DOHH2 (cell line): ENCODE measurements at regions not wholly inside any gene's neighbourhood (a gene's known extent, or its start where the extent isn't known, plus 50 kb on each side); places are given as distances from the start of the nearest gene placed in this dataset.

Source experiments
- EZH2phosphoT487 ChIP-seq: fragments of 200-600 bp; sonication (generic); IDR thresholded peaks from 2 replicates; pipeline ENCODE4 v1.6.1; 2017; ENCODE audit warnings: borderline replicate concordance, mild to moderate bottlenecking, antibody characterized with exemption, low read length, moderate library complexity, mixed read lengths
- TF ChIP-seq, protein P1 (sequence below): fragments of 200-600 bp; sonication (generic); IDR thresholded peaks from one replicate; pipeline ENCODE4 v1.5.1; 2014; ENCODE audit warnings: antibody characterized with exemption, mild to moderate bottlenecking, low read depth, low read length; ENCODE audit not compliant: poor library complexity, severe bottlenecking

DNA sequence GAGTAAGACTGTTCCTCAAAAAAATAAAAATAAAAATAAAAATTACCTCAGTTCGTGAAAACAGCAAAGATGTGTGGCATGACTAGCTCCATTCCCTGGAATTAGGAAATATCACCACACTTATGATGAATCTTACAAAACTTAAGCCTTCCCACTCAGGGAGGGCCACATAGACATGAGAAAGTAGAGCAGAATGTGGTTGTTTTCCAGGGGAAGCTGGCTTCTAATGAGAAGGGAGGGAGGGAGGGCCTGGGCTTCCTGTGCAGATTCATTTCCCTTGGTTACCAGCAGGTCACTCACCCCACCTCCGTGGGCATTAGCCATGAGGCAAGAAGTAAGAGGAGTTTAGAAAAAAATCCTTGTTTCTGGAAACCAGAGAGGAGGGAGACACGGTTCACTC, 95.9 kb upstream of the RMDN2 start:
- TF ChIP-seq, protein P1, sequence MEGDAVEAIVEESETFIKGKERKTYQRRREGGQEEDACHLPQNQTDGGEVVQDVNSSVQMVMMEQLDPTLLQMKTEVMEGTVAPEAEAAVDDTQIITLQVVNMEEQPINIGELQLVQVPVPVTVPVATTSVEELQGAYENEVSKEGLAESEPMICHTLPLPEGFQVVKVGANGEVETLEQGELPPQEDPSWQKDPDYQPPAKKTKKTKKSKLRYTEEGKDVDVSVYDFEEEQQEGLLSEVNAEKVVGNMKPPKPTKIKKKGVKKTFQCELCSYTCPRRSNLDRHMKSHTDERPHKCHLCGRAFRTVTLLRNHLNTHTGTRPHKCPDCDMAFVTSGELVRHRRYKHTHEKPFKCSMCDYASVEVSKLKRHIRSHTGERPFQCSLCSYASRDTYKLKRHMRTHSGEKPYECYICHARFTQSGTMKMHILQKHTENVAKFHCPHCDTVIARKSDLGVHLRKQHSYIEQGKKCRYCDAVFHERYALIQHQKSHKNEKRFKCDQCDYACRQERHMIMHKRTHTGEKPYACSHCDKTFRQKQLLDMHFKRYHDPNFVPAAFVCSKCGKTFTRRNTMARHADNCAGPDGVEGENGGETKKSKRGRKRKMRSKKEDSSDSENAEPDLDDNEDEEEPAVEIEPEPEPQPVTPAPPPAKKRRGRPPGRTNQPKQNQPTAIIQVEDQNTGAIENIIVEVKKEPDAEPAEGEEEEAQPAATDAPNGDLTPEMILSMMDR = no peak
- no peak for TF ChIP-seq EZH2phosphoT487
